IMR-90 (cell line): ENCODE measurements at regions not wholly inside any gene's neighbourhood (a gene's known extent, or its start where the extent isn't known, plus 50 kb on each side); places are given as distances from the start of the nearest gene placed in this dataset.

Experiments used
- ATAC-seq: fragments of 200-7000 bp; cut with Tn5 transposase; 2 replicates; pipeline ENCODE4 v1.9.1; 2020; ENCODE audit warnings: low read depth, mild to moderate bottlenecking, moderate library complexity
- BruUV-seq: library from RNA; stranded (reverse); fragments of 400-500 nt; replicated peaks from 2 replicates; lab custom pipeline; 2021; lab: Mats Ljungman, UMichigan
- CTCF ChIA-PET: fragments of 300-600 bp; formaldehyde crosslinking; extraction: SDS; loops from one replicate; lab custom pipeline; 2021; ENCODE audit warnings: antibody characterized with exemption; lab: Yijun Ruan, JAX
- POLR2A ChIA-PET: fragments of 300-600 bp; sonication (Branson Sonifier 250); formaldehyde crosslinking; loops from one replicate; lab custom pipeline; 2022; ENCODE audit warnings: antibody characterized with exemption; ENCODE audit not compliant: unreplicated experiment; lab: Charles Lee
- DNase-seq: peaks from one replicate; pipeline ENCODE4 v3.0.0; 2013
- H2AFZ ChIP-seq: replicated peaks from 2 replicates; pipeline ENCODE3; 2013; ENCODE audit warnings: low read length, mild to moderate bottlenecking; ENCODE audit not compliant: poor library complexity
- H2AK5ac ChIP-seq: 2 replicates; pipeline ENCODE4 v1.6.1; 2013; ENCODE audit warnings: low read depth, low read length, inconsistent platforms
- H2AK9ac ChIP-seq: replicated peaks from 2 replicates; pipeline ENCODE3; 2013; ENCODE audit warnings: mild to moderate bottlenecking, low read depth, low read length, moderate library complexity; ENCODE audit not compliant: poor library complexity
- H2BK120ac ChIP-seq: 2 replicates; pipeline ENCODE4 v1.6.1; 2013; ENCODE audit warnings: low read depth, low read length, inconsistent platforms
- H2BK15ac ChIP-seq: 3 replicates; pipeline ENCODE4 v1.6.1; 2013; ENCODE audit warnings: low read depth, low read length, inconsistent platforms
- H2BK20ac ChIP-seq: 2 replicates; pipeline ENCODE4 v1.6.1; 2013; ENCODE audit warnings: low read depth, mild to moderate bottlenecking, inconsistent platforms, low read length, moderate library complexity
- H2BK5ac ChIP-seq: 2 replicates; pipeline ENCODE4 v1.6.1; 2013; ENCODE audit warnings: mild to moderate bottlenecking, low read depth, low read length, inconsistent platforms; ENCODE audit not compliant: poor library complexity, severe bottlenecking
- H3K14ac ChIP-seq: replicated peaks from 2 replicates; pipeline ENCODE4 v1.6.1; 2013; ENCODE audit warnings: low read depth, low read length, inconsistent platforms
- H3K18ac ChIP-seq: 2 replicates; pipeline ENCODE4 v1.6.1; 2013; ENCODE audit warnings: low read depth, low read length, control low read depth
- H3K23ac ChIP-seq: 2 replicates; pipeline ENCODE4 v1.6.1; 2013; ENCODE audit warnings: low read depth, low read length, inconsistent platforms
- H3K27ac ChIP-seq: 2 replicates; pipeline ENCODE4 v1.5.1; 2013; ENCODE audit warnings: mild to moderate bottlenecking, control low read depth, low read length; ENCODE audit not compliant: insufficient read depth
- H3K27me3 ChIP-seq: 2 replicates; pipeline ENCODE4 v1.6.1; 2013; ENCODE audit warnings: low read length; ENCODE audit not compliant: control insufficient read depth, insufficient read depth
- H3K36me3 ChIP-seq: 2 replicates; pipeline ENCODE4 v1.6.1; 2013; ENCODE audit warnings: low read length, mixed read lengths; ENCODE audit not compliant: control insufficient read depth, insufficient read depth
- H3K4ac ChIP-seq: 2 replicates; pipeline ENCODE4 v1.6.1; 2013; ENCODE audit warnings: low read depth, low read length, inconsistent platforms
- H3K4me1 ChIP-seq: 2 replicates; pipeline ENCODE4 v1.6.1; 2013; ENCODE audit warnings: low read length, mixed read lengths; ENCODE audit not compliant: control insufficient read depth, insufficient read depth
- H3K4me2 ChIP-seq: 2 replicates; pipeline ENCODE4 v1.6.1; 2013; ENCODE audit warnings: low read depth, mild to moderate bottlenecking, control low read depth, low read length, moderate library complexity
- H3K4me3 ChIP-seq: 2 replicates; pipeline ENCODE4 v1.5.1; 2013; ENCODE audit warnings: low read depth, mild to moderate bottlenecking, control low read depth, low read length, moderate library complexity; ENCODE audit not compliant: insufficient read depth
- H3K56ac ChIP-seq: 2 replicates; pipeline ENCODE4 v1.6.1; 2013; ENCODE audit warnings: low read length, inconsistent platforms; ENCODE audit not compliant: insufficient read depth; ENCODE audit errors: extremely low read depth
- H3K79me1 ChIP-seq, 2 experiments: 2 replicates each; pipeline ENCODE4 v1.6.1; 2013; ENCODE audit warnings: low read length in 2 of 2, inconsistent platforms in 1 of 2, low read depth in 1 of 2
- H3K9ac ChIP-seq: 2 replicates; pipeline ENCODE4 v1.6.1; 2013; ENCODE audit warnings: low read depth, low read length, control low read depth
- H3K9me1 ChIP-seq: 2 replicates; pipeline ENCODE4 v1.6.1; 2013; ENCODE audit warnings: low read length, inconsistent platforms; ENCODE audit not compliant: insufficient read depth
- H3K9me3 ChIP-seq: 2 replicates; pipeline ENCODE4 v1.6.1; 2013; ENCODE audit warnings: low read length; ENCODE audit not compliant: control insufficient read depth, insufficient read depth
- H4K20me1 ChIP-seq: 2 replicates; pipeline ENCODE4 v1.6.1; 2013; ENCODE audit warnings: low read length, inconsistent platforms; ENCODE audit not compliant: insufficient read depth
- H4K5ac ChIP-seq: 2 replicates; pipeline ENCODE4 v1.6.1; 2013; ENCODE audit warnings: mild to moderate bottlenecking, low read depth, low read length, control low read depth
- H4K8ac ChIP-seq, 2 experiments: 2 replicates each; pipeline ENCODE4 v1.6.1; 2013; ENCODE audit warnings: low read depth in 2 of 2, low read length in 2 of 2, control low read depth in 1 of 2, inconsistent platforms in 1 of 2
- H4K91ac ChIP-seq: 2 replicates; pipeline ENCODE4 v1.6.1; 2013; ENCODE audit warnings: low read depth, low read length, inconsistent platforms; ENCODE audit not compliant: insufficient read depth
- BHLHE40 ChIP-seq: fragments of 150-350 bp; IDR thresholded peaks from 2 replicates; pipeline ENCODE4 v1.6.1; 2016; ENCODE audit warnings: mild to moderate bottlenecking, low read depth, low read length
- CEBPB ChIP-seq: IDR thresholded peaks from 2 replicates; pipeline ENCODE4 v1.6.1; 2012; ENCODE audit warnings: low read depth, low read length, improper control_type of control experiment
- CHD1 ChIP-seq: IDR thresholded peaks from 2 replicates; pipeline ENCODE4 v1.6.1; 2012; ENCODE audit warnings: low read depth, low read length, improper control_type of control experiment
- CTCF ChIP-seq: conservative IDR thresholded peaks from 2 replicates; pipeline ENCODE4 v1.5.1; 2012; ENCODE audit warnings: mild to moderate bottlenecking, low read depth, low read length, improper control_type of control experiment
- ELK1 ChIP-seq: fragments of 150-350 bp; IDR thresholded peaks from 2 replicates; pipeline ENCODE4 v1.6.1; 2016; ENCODE audit warnings: low read depth, mild to moderate bottlenecking, low read length, moderate library complexity, borderline replicate concordance
- FOS ChIP-seq: fragments of 150-350 bp; IDR thresholded peaks from 2 replicates; pipeline ENCODE4 v1.6.1; 2016; ENCODE audit warnings: low read depth, low read length
- MAFK ChIP-seq: IDR thresholded peaks from 2 replicates; pipeline ENCODE4 v1.6.1; 2012; ENCODE audit warnings: low read depth, low read length, improper control_type of control experiment
- MAZ ChIP-seq: IDR thresholded peaks from 2 replicates; pipeline ENCODE4 v1.6.1; 2012; ENCODE audit warnings: low read depth, mild to moderate bottlenecking, low read length, improper control_type of control experiment, moderate library complexity, borderline replicate concordance
- MXI1 ChIP-seq: IDR thresholded peaks from 2 replicates; pipeline ENCODE4 v1.6.1; 2012; ENCODE audit warnings: low read depth, mild to moderate bottlenecking, low read length, moderate library complexity, borderline replicate concordance
- NFE2L2 ChIP-seq: fragments of 150-350 bp; IDR thresholded peaks from 2 replicates; pipeline ENCODE4 v1.6.1; 2016; ENCODE audit warnings: low read depth, mild to moderate bottlenecking, low read length
- POLR2A ChIP-seq: IDR thresholded peaks from 2 replicates; pipeline ENCODE4 v1.6.1; 2012; ENCODE audit warnings: mild to moderate bottlenecking, low read depth, low read length
- RAD21 ChIP-seq: IDR thresholded peaks from 2 replicates; pipeline ENCODE4 v1.6.1; 2012; ENCODE audit warnings: low read length, improper control_type of control experiment
- RCOR1 ChIP-seq: IDR thresholded peaks from 2 replicates; pipeline ENCODE4 v1.6.1; 2012; ENCODE audit warnings: mild to moderate bottlenecking, low read length, improper control_type of control experiment; ENCODE audit not compliant: insufficient replicate concordance
- RFX5 ChIP-seq: IDR thresholded peaks from 2 replicates; pipeline ENCODE4 v1.8.0; 2012; ENCODE audit warnings: low read depth, mild to moderate bottlenecking, low read length, moderate library complexity
- SMC3 ChIP-seq: fragments of 150-350 bp; IDR thresholded peaks from 2 replicates; pipeline ENCODE4 v1.6.1; 2016; ENCODE audit warnings: low read depth, mild to moderate bottlenecking, antibody characterized with exemption, low read length, moderate library complexity
- USF2 ChIP-seq: fragments of 150-350 bp; IDR thresholded peaks from 2 replicates; pipeline ENCODE4 v1.6.1; 2017; ENCODE audit warnings: mild to moderate bottlenecking, antibody characterized with exemption, low read length, low read depth
- WGBS, 2 experiments: methylation state at CpG; one replicate each; pipeline versions ENCODE4 v1.1.5 to v1.1.7; 2013; ENCODE audit warnings: missing lambda C conversion rate in 2 of 2; ENCODE audit not compliant: insufficient read length in 1 of 2; ENCODE audit errors: extremely low coverage in 2 of 2; 5-methylcytosine and 5-hydroxymethylcytosine counted together
- dilution Hi-C: fragments of 300-500 bp; cut with HindIII; formaldehyde crosslinking; loops from one replicate; pipeline ENCODE4 v1.14.3; 2018; ENCODE audit warnings: low sequenced_read_pairs; ENCODE audit not compliant: unreplicated experiment
- in situ Hi-C: fragments of 300-500 bp; cut with MboI; formaldehyde crosslinking; loops from 3 replicates; pipeline ENCODE4 v1.14.3; 2019; ENCODE audit warnings: low sequenced_read_pairs, inconsistent platforms, mixed read lengths
- intact Hi-C: fragments of 100-400 bp; cut with micrococcal nuclease; formaldehyde crosslinking; loops from 2 replicates; pipeline ENCODE4 v1.10.0; 2022

GRCh38 chr10:69687426-69687825 is 57.4 kb downstream of the FAM241B start:
- Histone ChIP-seq H3K4me3 (no peak overlapping the region), H2BK5ac (no peak overlapping the region), H3K4ac (no peak overlapping the region), H2BK15ac (no peak overlapping the region), H3K4me2 (no peak overlapping the region), H3K27ac (no peak overlapping the region), H2AK9ac (no peak overlapping the region), H4K8ac (no peak overlapping the region), H2AK5ac (no peak overlapping the region), H3K56ac (no peak overlapping the region), H3K9me3 (no peaks in the 10 kb centered on the region), H3K79me1 (no peaks in the 10 kb centered on the region), H3K9ac (no peak overlapping the region), H4K5ac (no peak overlapping the region), H2BK120ac (no peak overlapping the region), H2BK20ac (no peak overlapping the region), H3K9me1 (0 out of 2 replicates have a peak, but pooled peaks cover 3% of the 10 kb centered on the region), H2AFZ (no peak overlapping the region), H3K14ac (no peak overlapping the region), H3K36me3 (no peaks in the 10 kb centered on the region), H3K18ac (no peak overlapping the region), H3K4me1 (peaks cover 7% of the 10 kb centered on the region; the same call in 1 of the 2 replicates), H3K23ac (no peak overlapping the region), H3K27me3 (peaks cover 37% of the 10 kb centered on the region), H4K91ac (no peak overlapping the region), H4K20me1 (peaks cover 3% of the 10 kb centered on the region; the same call in 1 of the 2 replicates)
- no TSS peak for BruUV-seq
- in situ Hi-C loops: no loop called here
- ChIA-PET CTCF (no interaction called here), POLR2A (no interaction called here)
- WGBS, 2 experiments: no CpG with 5 or more reads among the region's 2 CpGs
- ATAC-seq (no peak), DNase-seq (no peak)
- dilution Hi-C loops: no loop called here
- TF ChIP-seq POLR2A: no peak
- no peak for TF ChIP-seq SMC3
- TF ChIP-seq CTCF: no peak
- no peak for TF ChIP-seq MAZ
- TF ChIP-seq RCOR1: no peak
- TF ChIP-seq RFX5: no peak
- no peak for TF ChIP-seq RAD21
- no peak for TF ChIP-seq NFE2L2
- TF ChIP-seq MAFK: no peak
- no peak for TF ChIP-seq BHLHE40
- TF ChIP-seq MXI1: no peak
- TF ChIP-seq FOS: no peak
- no peak for TF ChIP-seq CHD1
- no peak for TF ChIP-seq ELK1
- no peak for TF ChIP-seq USF2
- no peak for TF ChIP-seq CEBPB
- intact Hi-C loops: no loop called here
